ENCODE measurements at regions not wholly inside any gene's neighbourhood (a gene's known extent, or its start where the extent isn't known, plus 50 kb on each side); places are given as distances from the start of the nearest gene placed in this dataset.

GRCh38 chr4:17128268-17128667 lies 229.8 kb upstream of the LDB2 start:
- H3K36me3 ChIP-seq (ENCODE audit: low read depth) = no peaks in the 10 kb centered on the region
- no peak for TF ChIP-seq CTCF (IDR thresholded peaks at IDR 0.05)
- no peak for DNase-seq
- H3K4me3 ChIP-seq = no peak overlapping the region
- no peak for ATAC-seq
- intact Hi-C loops (cut with DNase I, micrococcal nuclease) = no loop called here
- H3K4me1 ChIP-seq (ENCODE audit: low read depth) = no peaks in the 10 kb centered on the region
- H3K9me3 ChIP-seq = no peaks in the 10 kb centered on the region

- Histone ChIP-seq H3K36me3 (ENCODE audit: low read depth) (no peaks in the 10 kb centered on the region), H3K4me1 (ENCODE audit: low read depth) (no peaks in the 10 kb centered on the region), H3K9me3 (no peaks in the 10 kb centered on the region), H3K4me3 (no peak overlapping the region)
- TF ChIP-seq CTCF (IDR thresholded peaks at IDR 0.05) = no peak
- no peak for ATAC-seq
- DNase-seq = no peak
- intact Hi-C loops (cut with DNase I, micrococcal nuclease) = no loop called here
Measured at GRCh38 chr4:17126321-17126966, 228.0 kb upstream of the LDB2 start.

GRCh38 chr4:17124767-17125166 lies 226.3 kb upstream of the LDB2 start:
- no peak for DNase-seq

GRCh38 chr4:17120761-17121160 lies 222.3 kb upstream of the LDB2 start:
- ATAC-seq = no peak
- H3K4me3 ChIP-seq = no peak overlapping the region
- H3K36me3 ChIP-seq (ENCODE audit: low read depth) = no peaks in the 10 kb centered on the region
- no peaks in the 10 kb centered on the region for H3K9me3 ChIP-seq
- no peaks in the 10 kb centered on the region for H3K4me1 ChIP-seq (ENCODE audit: low read depth)
- intact Hi-C loops (cut with DNase I, micrococcal nuclease) = no loop called here
- no peak for DNase-seq
- TF ChIP-seq CTCF (IDR thresholded peaks at IDR 0.05) = no peak

More at GRCh38 chr4:17124767-17125166, 226.3 kb upstream of the LDB2 start:
- ATAC-seq = no peak
- intact Hi-C loops (cut with DNase I, micrococcal nuclease) = no loop called here
- Histone ChIP-seq H3K4me1 (ENCODE audit: low read depth) (no peaks in the 10 kb centered on the region), H3K9me3 (no peaks in the 10 kb centered on the region), H3K4me3 (no peak overlapping the region), H3K36me3 (ENCODE audit: low read depth) (no peaks in the 10 kb centered on the region)
- TF ChIP-seq CTCF (IDR thresholded peaks at IDR 0.05) = no peak

GRCh38 chr4:17117746-17118145 lies 219.3 kb upstream of the LDB2 start:
- no peak overlapping the region for H3K4me3 ChIP-seq
- no peaks in the 10 kb centered on the region for H3K4me1 ChIP-seq (ENCODE audit: low read depth)
- TF ChIP-seq CTCF (IDR thresholded peaks at IDR 0.05) = no peak
- H3K9me3 ChIP-seq = no peaks in the 10 kb centered on the region
- no peaks in the 10 kb centered on the region for H3K36me3 ChIP-seq (ENCODE audit: low read depth)
- ATAC-seq (no peak), DNase-seq (no peak)
- intact Hi-C loops (cut with DNase I, micrococcal nuclease) = no loop called here

- Histone ChIP-seq H3K9me3 (no peaks in the 10 kb centered on the region), H3K4me3 (no peak overlapping the region), H3K4me1 (ENCODE audit: low read depth) (no peaks in the 10 kb centered on the region), H3K36me3 (ENCODE audit: low read depth) (no peaks in the 10 kb centered on the region)
- DNase-seq (no peak), ATAC-seq (no peak)
- intact Hi-C loops (cut with DNase I, micrococcal nuclease) = no loop called here
- TF ChIP-seq CTCF (IDR thresholded peaks at IDR 0.05) = no peak
Measured at GRCh38 chr4:17115583-17115982, 217.1 kb upstream of the LDB2 start.

Measured in mucosa of descending colon (tissue), 3 donors.